ENCODE measurements at regions not wholly inside any gene's neighbourhood (a gene's known extent, or its start where the extent isn't known, plus 50 kb on each side); places are given as distances from the start of the nearest gene placed in this dataset.

DNA sequence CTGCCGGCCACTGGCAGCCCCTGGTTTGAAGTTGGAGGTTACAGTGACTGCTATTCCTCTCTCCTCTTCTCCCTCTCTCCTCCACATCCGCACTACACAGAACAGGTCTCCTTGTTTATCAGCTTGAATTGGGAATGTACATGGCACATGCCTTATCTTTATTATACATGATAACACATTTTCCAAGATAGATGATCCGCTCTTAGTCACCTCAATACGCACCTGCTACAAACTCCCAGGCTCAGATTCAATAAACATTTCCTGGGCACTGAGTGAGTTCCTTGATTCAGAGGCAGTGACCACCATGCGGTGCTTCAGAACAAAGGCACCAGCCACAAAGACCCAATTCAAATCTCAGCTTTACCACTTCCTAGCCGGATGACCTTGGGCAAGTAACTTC, 227.7 kb downstream of the TSHZ3 start:
- TF ChIP-seq POLR2A (IDR thresholded peaks at IDR 0.05; ENCODE audit: low read depth, low read length) (no peak), POLR2AphosphoS5 (IDR thresholded peaks at IDR 0.05; ENCODE audit: low read depth, low read length) (no peak)
